ENCODE measurements at regions not wholly inside any gene's neighbourhood (a gene's known extent, or its start where the extent isn't known, plus 50 kb on each side); places are given as distances from the start of the nearest gene placed in this dataset.
"Not testable (repeated sequence)": the region's sequence is repeated elsewhere in the genome, so short reads cannot be mapped to it uniquely, and the experiment has no call there.

GRCh38 chr12:19719672-19720071 is 280.4 kb downstream of the AEBP2 start:
- DNase-seq, result no peak

- no peak for DNase-seq
These were observed 286.8 kb downstream of the AEBP2 start for GRCh38 chr12:19726122-19726521.

DNA sequence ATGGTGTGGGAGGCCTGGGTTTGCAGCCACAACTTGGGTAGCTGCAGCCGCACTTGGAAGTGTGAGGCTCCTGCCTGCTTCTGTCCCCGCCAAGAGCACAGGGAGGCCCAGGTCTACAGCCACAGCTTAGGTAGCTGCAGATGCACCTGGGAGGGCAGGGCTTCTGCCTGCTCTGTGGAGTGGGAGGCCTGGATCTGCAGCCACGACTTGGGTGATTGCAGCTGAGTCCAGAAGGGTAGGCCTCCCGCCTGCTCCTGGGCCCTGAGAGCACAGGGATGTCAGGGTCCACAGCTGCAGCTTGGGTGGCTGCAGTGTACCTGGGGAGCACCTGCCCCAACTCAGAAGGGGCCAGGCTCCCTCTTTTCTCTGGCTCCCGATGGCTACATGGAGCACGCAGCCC is 287.3 kb downstream of the AEBP2 start:
- no peak for DNase-seq

- DNase-seq, result no peak
These were observed 297.7 kb downstream of the AEBP2 start for GRCh38 chr12:19737019-19737418.

- DNase-seq, result peak in 1 of 6 experiments; percentile 2
These were observed 300.0 kb downstream of the AEBP2 start for GRCh38 chr12:19739195-19739776.

- DNase-seq, result no peak
These were observed 301.3 kb downstream of the AEBP2 start for GRCh38 chr12:19740472-19741131.

DNA sequence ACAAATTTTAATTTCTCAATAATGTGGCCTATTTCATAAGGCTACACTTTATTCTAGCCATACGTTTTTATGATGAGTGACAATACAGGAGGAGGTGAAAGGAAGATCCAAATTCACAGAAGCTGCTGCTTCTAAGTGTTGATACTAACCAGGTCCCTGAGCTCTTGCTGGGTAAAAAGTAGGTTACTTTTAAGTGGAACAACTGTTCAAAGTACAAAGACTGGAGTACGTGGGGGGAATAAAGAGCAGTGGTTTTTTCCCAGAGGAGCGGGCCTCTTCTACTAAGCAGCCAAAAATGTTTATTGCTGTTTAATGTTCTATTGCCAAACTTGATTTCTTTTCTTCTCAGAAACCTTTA is 301.8 kb downstream of the AEBP2 start:
- no peak for DNase-seq

- no peak for DNase-seq
These were observed 305.5 kb downstream of the AEBP2 start for GRCh38 chr12:19744705-19745218.

DNA sequence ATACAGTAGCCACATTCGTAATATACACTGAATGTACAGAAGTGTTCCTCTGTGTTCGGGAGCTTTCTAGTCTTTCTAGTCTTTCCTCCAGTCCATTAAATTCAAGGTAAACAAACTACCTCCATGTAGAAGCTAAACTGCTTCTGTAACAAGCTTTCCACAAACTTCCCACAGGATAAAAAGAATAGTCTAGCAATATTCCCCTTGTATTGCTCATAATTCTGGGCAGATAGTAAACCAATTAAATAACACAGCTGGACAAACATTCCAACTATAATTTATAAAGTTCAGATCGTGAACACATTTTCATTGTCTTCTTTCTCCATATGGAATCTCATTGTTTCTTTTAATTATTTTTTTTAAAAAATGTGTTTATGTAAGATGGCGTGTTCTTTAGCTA is 307.2 kb downstream of the AEBP2 start:
- DNase-seq, result no peak

DNA sequence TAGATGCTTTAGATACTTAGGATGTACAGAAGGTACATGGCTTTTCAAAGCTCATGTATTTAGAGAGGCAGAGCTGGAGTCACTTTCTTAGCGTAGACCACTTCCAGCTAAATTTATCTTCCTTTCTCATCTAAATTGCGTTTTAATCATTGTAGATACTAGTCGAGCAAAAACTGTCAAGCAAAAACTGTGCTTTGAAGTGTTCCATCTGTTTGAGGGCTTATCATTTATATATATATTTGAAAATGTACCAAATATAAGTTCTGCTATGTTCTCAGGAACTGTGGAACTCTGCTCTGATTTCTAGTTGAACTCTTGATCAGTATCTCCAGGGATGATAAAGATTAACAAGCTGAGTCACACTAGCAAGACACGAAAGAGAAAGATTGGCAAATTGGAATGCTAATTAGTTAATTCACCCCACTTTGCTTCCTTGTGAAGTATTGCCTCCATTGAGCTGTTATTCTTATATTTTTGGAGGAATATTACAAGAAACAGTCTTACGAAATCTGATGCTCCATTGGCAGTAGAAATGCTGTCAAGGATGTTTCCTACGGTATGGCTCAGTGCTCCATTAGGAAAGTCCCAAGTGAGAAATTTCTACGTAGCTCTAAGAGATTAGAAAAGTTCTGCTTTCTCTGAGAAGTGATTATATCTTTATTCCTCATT is 310.7 kb downstream of the AEBP2 start:
- DNase-seq, result no peak

DNA sequence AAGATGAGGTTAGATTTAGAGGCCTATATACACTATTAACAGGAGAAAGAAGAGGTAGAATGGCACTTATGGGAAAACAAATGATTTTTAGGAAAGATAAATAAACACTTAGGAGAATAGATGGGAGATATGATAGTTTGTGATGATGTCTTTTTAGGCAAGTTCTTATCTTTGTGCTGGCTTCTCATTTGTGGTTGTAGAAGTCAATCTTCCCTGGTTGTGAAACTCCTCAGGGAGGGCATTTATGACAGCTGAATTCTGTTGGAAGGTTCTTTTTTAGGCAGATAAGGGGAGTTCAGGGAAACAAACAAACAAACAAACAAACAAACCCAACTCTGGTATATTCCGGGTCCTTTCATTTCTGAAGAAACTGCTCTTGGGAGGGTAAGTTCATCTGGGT is 311.8 kb downstream of the AEBP2 start:
- DNase-seq, result no peak

DNA sequence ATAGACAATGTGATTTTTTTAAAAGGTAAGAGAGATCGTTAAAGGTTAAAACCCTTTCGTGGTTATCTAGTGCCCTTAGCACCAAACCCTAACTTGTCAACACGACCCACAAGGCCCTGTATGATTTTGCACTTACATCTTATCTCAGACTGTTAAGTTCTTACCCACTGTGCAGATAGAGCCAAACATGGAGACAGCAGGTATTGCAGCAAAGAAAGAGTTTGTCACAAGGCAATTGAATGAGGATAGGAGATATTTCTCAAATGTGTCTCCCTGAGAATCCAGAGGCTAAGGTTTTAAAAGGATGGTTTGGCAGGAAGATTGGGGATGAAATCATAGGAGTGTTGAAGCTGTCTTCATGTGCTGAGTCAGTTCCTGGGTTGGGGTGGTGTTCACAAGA is 313.4 kb downstream of the AEBP2 start:
- no peak for DNase-seq

GRCh38 chr12:19755136-19755535 is 315.8 kb downstream of the AEBP2 start:
- no peak for DNase-seq

- no peak for DNase-seq
These were observed 318.1 kb downstream of the AEBP2 start for GRCh38 chr12:19757317-19757877.

- no peak for DNase-seq
These were observed 319.9 kb downstream of the AEBP2 start for GRCh38 chr12:19759227-19759626.

- no peak for DNase-seq
These were observed 321.3 kb downstream of the AEBP2 start for GRCh38 chr12:19760611-19761010.

GRCh38 chr12:19761463-19761862 is 322.2 kb downstream of the AEBP2 start:
- no peak for DNase-seq

GRCh38 chr12:19763488-19763887 is 324.2 kb downstream of the AEBP2 start:
- no peak for DNase-seq

DNA sequence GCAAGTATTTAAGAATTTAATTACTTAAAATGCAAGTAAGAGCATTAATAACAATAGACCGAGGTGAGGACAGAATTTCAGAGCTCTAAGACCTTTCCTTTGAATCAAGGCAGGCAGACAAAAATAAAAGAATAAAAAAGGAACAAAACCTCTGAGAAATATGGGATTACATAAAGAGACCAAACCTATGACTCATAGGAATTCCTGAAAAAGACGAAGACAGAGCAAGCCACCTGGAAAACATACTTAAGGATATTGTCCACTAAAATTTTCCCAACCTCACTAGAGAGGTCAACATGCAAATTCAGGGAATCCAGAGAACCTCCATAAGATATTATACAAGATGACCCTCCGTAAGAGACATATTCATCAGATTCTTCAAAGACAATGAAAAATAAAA is 325.1 kb downstream of the AEBP2 start:
- no peak for DNase-seq

DNA sequence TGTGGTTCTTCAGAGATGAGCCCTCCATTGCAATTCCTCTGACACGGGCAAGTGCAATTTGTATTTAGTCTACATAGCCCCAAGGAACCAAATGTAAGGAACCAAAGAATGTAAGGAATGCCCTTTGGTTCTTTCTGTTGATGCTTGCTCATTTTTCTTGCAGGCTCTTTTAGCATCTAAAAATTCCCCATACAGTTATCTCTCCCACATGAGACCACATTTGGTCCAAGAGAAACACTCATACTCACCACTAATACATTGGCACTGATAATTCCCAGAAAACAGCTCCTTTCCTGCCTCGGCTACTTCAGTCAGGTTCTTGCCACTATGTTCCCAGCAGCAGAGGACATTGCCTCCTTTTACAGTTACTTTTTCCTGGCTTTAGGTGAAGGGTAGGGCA is 332.6 kb downstream of the AEBP2 start:
- no peak for DNase-seq

- no peak for DNase-seq
These were observed 333.5 kb downstream of the AEBP2 start for GRCh38 chr12:19772776-19773175.

- no peak for DNase-seq
These were observed 335.9 kb downstream of the AEBP2 start for GRCh38 chr12:19775241-19775640.

- not testable (repeated sequence) for DNase-seq
These were observed 336.7 kb downstream of the AEBP2 start for GRCh38 chr12:19775976-19776375.

DNA sequence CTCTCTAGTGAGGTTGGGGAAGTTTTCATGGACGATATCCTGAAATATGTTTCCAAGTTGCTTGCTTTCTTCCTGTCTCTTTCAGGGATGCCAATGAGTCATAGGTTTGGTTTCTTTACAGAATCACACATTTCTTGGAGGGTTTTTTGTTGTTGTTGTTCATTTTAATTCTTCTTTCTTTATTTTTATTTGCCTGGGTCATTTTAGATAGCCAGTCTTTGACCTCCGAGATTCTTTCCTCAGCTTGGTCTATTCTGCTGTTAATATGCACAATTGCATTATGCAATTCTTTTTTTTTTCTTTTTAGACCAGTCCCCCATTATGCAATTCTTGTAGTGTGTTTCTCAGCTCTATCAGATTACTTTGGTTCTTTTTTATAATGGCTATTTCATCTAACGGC is 338.9 kb downstream of the AEBP2 start:
- DNase-seq, result no peak
